ENCODE measurements at regions not wholly inside any gene's neighbourhood (a gene's known extent, or its start where the extent isn't known, plus 50 kb on each side); places are given as distances from the start of the nearest gene placed in this dataset.

- H2AFZ ChIP-seq (replicated peaks; ENCODE audit: low read length, poor library complexity), result no peak overlapping the region
- H3K4me2 ChIP-seq (ENCODE audit: low read depth, low read length), result no peak overlapping the region
- H3K14ac ChIP-seq (replicated peaks; ENCODE audit: low read depth, low read length), result no peak overlapping the region
- H3K4me1 ChIP-seq (ENCODE audit: control insufficient read depth, insufficient read depth, low read length), result no peaks in the 10 kb centered on the region
- H2AK5ac ChIP-seq (ENCODE audit: low read depth, low read length), result no peak overlapping the region
- no peaks in the 10 kb centered on the region for H3K79me1 ChIP-seq (ENCODE audit: low read depth in 1 of 2, low read length in 2 of 2)
- no peak overlapping the region for H3K18ac ChIP-seq (ENCODE audit: low read depth, low read length)
- WGBS, 2 experiments (ENCODE audit: extremely low coverage in 2 of 2, insufficient read length in 1 of 2), result no CpG with 5 or more reads among the region's 3 CpGs
- H4K20me1 ChIP-seq (ENCODE audit: insufficient read depth, low read length), result no peaks in the 10 kb centered on the region
- H3K27me3 ChIP-seq (ENCODE audit: control insufficient read depth, insufficient read depth, low read length), result no peaks in the 10 kb centered on the region
- H3K9me3 ChIP-seq (ENCODE audit: control insufficient read depth, insufficient read depth, low read length), result no peaks in the 10 kb centered on the region
- in situ Hi-C loops (cut with MboI; ENCODE audit: low sequenced_read_pairs), result no loop called here
- DNase-seq, result no peak
- no peak overlapping the region for H2BK5ac ChIP-seq (ENCODE audit: low read depth, low read length, poor library complexity, severe bottlenecking)
- no peak overlapping the region for H4K8ac ChIP-seq (ENCODE audit: low read depth in 2 of 2, low read length in 2 of 2)
- intact Hi-C loops (cut with micrococcal nuclease), result no loop called here
- TF ChIP-seq, protein P1, sequence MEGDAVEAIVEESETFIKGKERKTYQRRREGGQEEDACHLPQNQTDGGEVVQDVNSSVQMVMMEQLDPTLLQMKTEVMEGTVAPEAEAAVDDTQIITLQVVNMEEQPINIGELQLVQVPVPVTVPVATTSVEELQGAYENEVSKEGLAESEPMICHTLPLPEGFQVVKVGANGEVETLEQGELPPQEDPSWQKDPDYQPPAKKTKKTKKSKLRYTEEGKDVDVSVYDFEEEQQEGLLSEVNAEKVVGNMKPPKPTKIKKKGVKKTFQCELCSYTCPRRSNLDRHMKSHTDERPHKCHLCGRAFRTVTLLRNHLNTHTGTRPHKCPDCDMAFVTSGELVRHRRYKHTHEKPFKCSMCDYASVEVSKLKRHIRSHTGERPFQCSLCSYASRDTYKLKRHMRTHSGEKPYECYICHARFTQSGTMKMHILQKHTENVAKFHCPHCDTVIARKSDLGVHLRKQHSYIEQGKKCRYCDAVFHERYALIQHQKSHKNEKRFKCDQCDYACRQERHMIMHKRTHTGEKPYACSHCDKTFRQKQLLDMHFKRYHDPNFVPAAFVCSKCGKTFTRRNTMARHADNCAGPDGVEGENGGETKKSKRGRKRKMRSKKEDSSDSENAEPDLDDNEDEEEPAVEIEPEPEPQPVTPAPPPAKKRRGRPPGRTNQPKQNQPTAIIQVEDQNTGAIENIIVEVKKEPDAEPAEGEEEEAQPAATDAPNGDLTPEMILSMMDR (conservative IDR thresholded peaks at IDR 0.05; ENCODE audit: low read depth, low read length), result no peak
- TF ChIP-seq SMC3 (IDR thresholded peaks at IDR 0.05; ENCODE audit: low read depth, low read length), result no peak
- TF ChIP-seq ELK1 (IDR thresholded peaks at IDR 0.05; ENCODE audit: borderline replicate concordance, low read depth, low read length), result no peak
- TF ChIP-seq NFE2L2 (IDR thresholded peaks at IDR 0.05; ENCODE audit: low read depth, low read length), result no peak
- no peak for TF ChIP-seq MAZ (IDR thresholded peaks at IDR 0.05; ENCODE audit: borderline replicate concordance, low read depth, low read length)
- no peak for TF ChIP-seq FOS (IDR thresholded peaks at IDR 0.05; ENCODE audit: low read depth, low read length)
- TF ChIP-seq MAFK (IDR thresholded peaks at IDR 0.05; ENCODE audit: low read depth, low read length), result no peak
- TF ChIP-seq RAD21 (IDR thresholded peaks at IDR 0.05; ENCODE audit: low read length), result no peak
- TF ChIP-seq RCOR1 (IDR thresholded peaks at IDR 0.05; ENCODE audit: insufficient replicate concordance, low read length), result no peak
- H3K9ac ChIP-seq (ENCODE audit: low read depth, low read length), result no peak overlapping the region
- no peaks in the 10 kb centered on the region for H3K36me3 ChIP-seq (ENCODE audit: control insufficient read depth, insufficient read depth, low read length)
- H2BK15ac ChIP-seq (ENCODE audit: low read depth, low read length), result no peak overlapping the region
- no peak overlapping the region for H3K27ac ChIP-seq (ENCODE audit: insufficient read depth, low read length)
- H2BK20ac ChIP-seq (ENCODE audit: low read depth, low read length), result no peak overlapping the region
- no peak for ATAC-seq (ENCODE audit: low read depth)
- no peaks in the 10 kb centered on the region for H3K9me1 ChIP-seq (ENCODE audit: insufficient read depth, low read length)
- H3K56ac ChIP-seq (ENCODE audit: extremely low read depth, insufficient read depth, low read length), result no peak overlapping the region
- H4K5ac ChIP-seq (ENCODE audit: low read depth, low read length), result no peak overlapping the region
- no peak overlapping the region for H4K91ac ChIP-seq (ENCODE audit: insufficient read depth, low read depth, low read length)
- BruUV-seq (replicated peaks), result no TSS peak
- H3K4ac ChIP-seq (ENCODE audit: low read depth, low read length), result no peak overlapping the region
- no peak overlapping the region for H2BK120ac ChIP-seq (ENCODE audit: low read depth, low read length)
- CTCF ChIA-PET, result no interaction called here
- H3K23ac ChIP-seq (ENCODE audit: low read depth, low read length), result no peak overlapping the region
- no peak overlapping the region for H3K4me3 ChIP-seq (ENCODE audit: insufficient read depth, low read depth, low read length)
- POLR2A ChIA-PET (ENCODE audit: unreplicated experiment), result no interaction called here
- no peak overlapping the region for H2AK9ac ChIP-seq (replicated peaks; ENCODE audit: low read depth, low read length, poor library complexity)
- dilution Hi-C loops (cut with HindIII; ENCODE audit: low sequenced_read_pairs, unreplicated experiment), result no loop called here
These were observed 230.1 kb upstream of the TENM4 start for GRCh38 chr11:79670882-79671281.
